ENCODE measurements at regions not wholly inside any gene's neighbourhood (a gene's known extent, or its start where the extent isn't known, plus 50 kb on each side); places are given as distances from the start of the nearest gene placed in this dataset.

- WGBS (ENCODE audit: extremely low coverage, insufficient read length, low lambda C conversion rate): no CpG with 5 or more reads among the region's 1 CpG
- no peak overlapping the region for H3K23ac ChIP-seq (ENCODE audit: insufficient read length, low read depth, low read length)
- DNase-seq: no peak
These were observed 115.2 kb upstream of the OTUD4 start for GRCh38 chr4:145295547-145295946.

More at GRCh38 chr4:145295547-145295946, 115.2 kb upstream of the OTUD4 start:
- Histone ChIP-seq H3K27ac (ENCODE audit: insufficient read length, low read depth, low read length) (no peak overlapping the region), H3K23me2 (ENCODE audit: insufficient read length, low read depth, low read length, poor library complexity, severe bottlenecking) (no peaks in the 10 kb centered on the region), H3K4me1 (ENCODE audit: insufficient read depth, low read length) (no peaks in the 10 kb centered on the region), H3K79me2 (ENCODE audit: insufficient read depth, low read length) (no peaks in the 10 kb centered on the region), H3K56ac (ENCODE audit: insufficient read length, low read depth, low read length) (no peak overlapping the region), H2BK5ac (ENCODE audit: insufficient read length, low read length) (no peak overlapping the region), H3T11ph (ENCODE audit: low read length) (no peak overlapping the region), H4K8ac (replicated peaks; ENCODE audit: insufficient read length, low read depth, low read length) (no peak overlapping the region), H3K18ac (ENCODE audit: insufficient read length, low read depth, low read length) (no peak overlapping the region), H3K4me2 (ENCODE audit: insufficient read depth, insufficient read length, low read length) (no peak overlapping the region), H4K5ac (ENCODE audit: insufficient read length, low read depth, low read length) (no peak overlapping the region), H2AFZ (ENCODE audit: low read length) (no peak overlapping the region), H3K79me1 (ENCODE audit: insufficient read depth, low read depth, low read length, poor library complexity, severe bottlenecking) (no peaks in the 10 kb centered on the region), H2BK120ac (ENCODE audit: low read depth, low read length, poor library complexity, severe bottlenecking) (no peak overlapping the region), H3K27me3 (ENCODE audit: insufficient read depth, low read length) (no peaks in the 10 kb centered on the region), H2BK15ac (ENCODE audit: low read depth, low read length) (no peak overlapping the region), H2BK20ac (ENCODE audit: low read depth, low read length, poor library complexity, severe bottlenecking) (no peak overlapping the region), H2BK12ac (ENCODE audit: insufficient read length, low read depth, low read length) (no peak overlapping the region), H3K9me3 (ENCODE audit: control insufficient read depth, low read depth, low read length) (no peaks in the 10 kb centered on the region), H3K14ac (ENCODE audit: insufficient read depth, low read length) (no peak overlapping the region), H3K9ac (ENCODE audit: extremely low read depth, insufficient read length, low read length) (no peak overlapping the region), H4K20me1 (ENCODE audit: control insufficient read depth, insufficient read depth, insufficient read length) (no peaks in the 10 kb centered on the region), H2AK5ac (ENCODE audit: insufficient read length, low read length) (no peak overlapping the region), H4K91ac (ENCODE audit: insufficient read length, low read depth, low read length) (no peak overlapping the region), H3K4ac (ENCODE audit: low read depth, low read length) (no peak overlapping the region)
- no peaks in the 10 kb centered on the region for H3K4me1 Mint-ChIP-seq
- no peak overlapping the region for H3K4me3 Mint-ChIP-seq
- H3K9me3 Mint-ChIP-seq: no peaks in the 10 kb centered on the region
- no peaks in the 10 kb centered on the region; a peak in 2 of 7 replicates for H3K36me3 Mint-ChIP-seq (ENCODE audit: insufficient read depth in 1 of 3, low read depth in 3 of 3)
- TF ChIP-seq CTCF (conservative IDR thresholded peaks at IDR 0.05): no peak
- no peak overlapping the region for H3K27ac Mint-ChIP-seq
- H3K27me3 Mint-ChIP-seq (ENCODE audit: low read depth): no peaks in the 10 kb centered on the region
